MM.1S (cell line): ENCODE measurements at regions not wholly inside any gene's neighbourhood (a gene's known extent, or its start where the extent isn't known, plus 50 kb on each side); places are given as distances from the start of the nearest gene placed in this dataset.

ENCODE experiments used
- DNase-seq: peaks from one replicate; pipeline ENCODE4 v3.0.0-alpha.2; 2015
- H2AFZ ChIP-seq: fragments of 300-600 bp; sonication (generic); 2 replicates; pipeline ENCODE4 v1.6.0; 2016; ENCODE audit warnings: antibody characterized with exemption, low read length
- H3F3A ChIP-seq: fragments of 300-600 bp; sonication (generic); 2 replicates; pipeline ENCODE4 v1.6.1; 2016; ENCODE audit warnings: mild to moderate bottlenecking, antibody characterized with exemption, low read length, moderate library complexity, mixed read lengths; ENCODE audit not compliant: insufficient read depth
- H3K27ac ChIP-seq: fragments of 300-600 bp; sonication (generic); 2 replicates; pipeline ENCODE4 v1.5.1; 2016; ENCODE audit warnings: mild to moderate bottlenecking, low read length
- H3K27me3 ChIP-seq: fragments of 300-600 bp; sonication (generic); replicated peaks from 2 replicates; pipeline ENCODE4 v1.6.0; 2016; ENCODE audit warnings: low read length; ENCODE audit not compliant: insufficient read depth
- H3K36me3 ChIP-seq: fragments of 300-600 bp; sonication (generic); replicated peaks from 2 replicates; pipeline ENCODE4 v1.6.1; 2016; ENCODE audit warnings: mild to moderate bottlenecking, low read length, mixed read lengths; ENCODE audit not compliant: insufficient read depth
- H3K4me1 ChIP-seq: fragments of 300-600 bp; sonication (generic); 2 replicates; pipeline ENCODE4 v1.6.1; 2016; ENCODE audit warnings: low read length, mixed read lengths
- H3K4me2 ChIP-seq: fragments of 300-600 bp; sonication (generic); 2 replicates; pipeline ENCODE4 v1.6.0; 2016; ENCODE audit warnings: low read depth, low read length
- H3K4me3 ChIP-seq: fragments of 300-600 bp; sonication (generic); 2 replicates; pipeline ENCODE4 v1.5.1; 2016; ENCODE audit warnings: low read length, mixed read lengths
- H3K79me2 ChIP-seq: fragments of 300-600 bp; sonication (generic); 2 replicates; pipeline ENCODE4 v1.6.1; 2016; ENCODE audit warnings: mixed run types, low read length, mixed read lengths
- H3K9ac ChIP-seq: fragments of 300-600 bp; sonication (generic); 2 replicates; pipeline ENCODE4 v1.6.1; 2016; ENCODE audit warnings: low read length, mixed read lengths
- H3K9me2 ChIP-seq: fragments of 300-600 bp; sonication (generic); replicated peaks from 2 replicates; pipeline ENCODE4 v1.6.1; 2016; ENCODE audit warnings: mild to moderate bottlenecking, low read length, mixed read lengths; ENCODE audit not compliant: insufficient read depth
- H3K9me3 ChIP-seq: fragments of 300-600 bp; sonication (generic); replicated peaks from 2 replicates; pipeline ENCODE4 v1.6.1; 2016; ENCODE audit warnings: mild to moderate bottlenecking, low read length, mixed read lengths; ENCODE audit not compliant: insufficient read depth
- H4K20me1 ChIP-seq: fragments of 300-600 bp; sonication (generic); 2 replicates; pipeline ENCODE4 v1.6.1; 2016; ENCODE audit warnings: mild to moderate bottlenecking, low read length, moderate library complexity, mixed read lengths; ENCODE audit not compliant: insufficient read depth
- CTCF ChIP-seq: fragments of 300-600 bp; sonication (generic); IDR thresholded peaks from 2 replicates; pipeline ENCODE4 v1.5.1; 2016; ENCODE audit warnings: antibody characterized with exemption, low read length, mixed read lengths
- EZH2 ChIP-seq: fragments of 300-600 bp; sonication (generic); optimal IDR thresholded peaks from 2 replicates; pipeline ENCODE3; 2017; ENCODE audit warnings: low read depth, mild to moderate bottlenecking, antibody characterized with exemption, low read length, mixed read lengths
- EZH2phosphoT487 ChIP-seq: fragments of 300-600 bp; sonication (generic); IDR thresholded peaks from 2 replicates; pipeline ENCODE4 v1.6.1; 2018; ENCODE audit warnings: antibody characterized with exemption, low read length

- Histone ChIP-seq H3K9me3 (no peaks in the 10 kb centered on the region), H3F3A (no peaks in the 10 kb centered on the region), H3K9me2 (no peaks in the 10 kb centered on the region), H4K20me1 (no peaks in the 10 kb centered on the region), H3K36me3 (no peaks in the 10 kb centered on the region), H3K27me3 (no peaks in the 10 kb centered on the region), H3K4me1 (no peaks in the 10 kb centered on the region), H3K4me2 (no peak overlapping the region), H3K4me3 (no peak overlapping the region), H3K79me2 (no peaks in the 10 kb centered on the region), H3K27ac (no peak overlapping the region), H2AFZ (no peak overlapping the region), H3K9ac (no peak overlapping the region)
- no peak for DNase-seq
- no peak for TF ChIP-seq EZH2
- TF ChIP-seq CTCF, result no peak
- TF ChIP-seq EZH2phosphoT487, result no peak
These were observed 119.1 kb downstream of the RRAGC start for GRCh38 chr1:38740487-38740886.

GRCh38 chr1:38738207-38738606 is 121.4 kb downstream of the RRAGC start:
- H3K9me2 ChIP-seq, result no peaks in the 10 kb centered on the region
- TF ChIP-seq CTCF (no peak), EZH2phosphoT487 (no peak), EZH2 (no peak)
- no peak overlapping the region for H2AFZ ChIP-seq
- H3K9ac ChIP-seq, result no peak overlapping the region
- no peaks in the 10 kb centered on the region for H3K9me3 ChIP-seq
- H3K4me2 ChIP-seq, result no peak overlapping the region
- DNase-seq, result no peak
- no peaks in the 10 kb centered on the region for H4K20me1 ChIP-seq
- no peaks in the 10 kb centered on the region for H3K27me3 ChIP-seq
- H3K4me3 ChIP-seq, result no peak overlapping the region
- H3K4me1 ChIP-seq, result no peaks in the 10 kb centered on the region
- no peaks in the 10 kb centered on the region for H3K79me2 ChIP-seq
- no peaks in the 10 kb centered on the region for H3F3A ChIP-seq
- no peak overlapping the region for H3K27ac ChIP-seq
- H3K36me3 ChIP-seq, result no peaks in the 10 kb centered on the region

- no peak overlapping the region for H3K4me2 ChIP-seq
- no peaks in the 10 kb centered on the region for H3K79me2 ChIP-seq
- TF ChIP-seq EZH2 (no peak), CTCF (no peak), EZH2phosphoT487 (no peak)
- H2AFZ ChIP-seq, result no peak overlapping the region
- H3F3A ChIP-seq, result no peaks in the 10 kb centered on the region
- H3K9me3 ChIP-seq, result no peaks in the 10 kb centered on the region
- no peak overlapping the region for H3K4me3 ChIP-seq
- no peaks in the 10 kb centered on the region for H3K36me3 ChIP-seq
- DNase-seq, result no peak
- no peaks in the 10 kb centered on the region for H3K4me1 ChIP-seq
- H3K9me2 ChIP-seq, result no peaks in the 10 kb centered on the region
- H4K20me1 ChIP-seq, result no peaks in the 10 kb centered on the region
- no peak overlapping the region for H3K27ac ChIP-seq
- no peaks in the 10 kb centered on the region for H3K27me3 ChIP-seq
- H3K9ac ChIP-seq, result no peak overlapping the region
These were observed 123.2 kb downstream of the RRAGC start for GRCh38 chr1:38736399-38736798.
